DND-41 (cell line): ENCODE measurements at regions not wholly inside any gene's neighbourhood (a gene's known extent, or its start where the extent isn't known, plus 50 kb on each side); places are given as distances from the start of the nearest gene placed in this dataset.

Experiments used
- EZH2 ChIP-seq: IDR thresholded peaks from 3 replicates; pipeline ENCODE4 v1.6.1; 2012; ENCODE audit warnings: borderline replicate concordance, low read depth, mild to moderate bottlenecking, moderate library complexity, low read length, inconsistent platforms; ENCODE audit not compliant: severe bottlenecking
- TF ChIP-seq, protein P1 (sequence below): IDR thresholded peaks from 2 replicates; pipeline ENCODE4 v1.5.1; 2012; ENCODE audit warnings: borderline replicate concordance, low read length, moderate library complexity, mild to moderate bottlenecking; ENCODE audit not compliant: poor library complexity, severe bottlenecking; ENCODE audit errors: extremely low read depth

DNA sequence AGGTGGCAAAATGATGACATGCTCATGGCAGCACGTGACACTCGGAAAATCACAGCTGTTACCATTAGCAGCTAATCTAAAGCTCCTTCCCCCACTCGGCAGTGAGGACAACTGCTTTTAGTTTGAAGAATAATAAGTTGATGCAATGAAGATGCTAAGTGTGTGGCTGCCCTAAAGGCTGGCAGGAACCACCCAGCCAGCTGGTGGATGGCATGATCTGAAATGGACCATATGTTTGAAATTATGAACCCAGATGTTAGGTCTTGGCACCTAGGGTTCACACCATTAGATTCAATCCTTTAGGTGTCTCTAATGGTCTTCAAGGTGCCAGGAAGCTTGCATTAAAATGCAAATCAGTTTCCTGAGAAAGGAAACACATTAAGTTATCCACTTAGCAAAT, 230.1 kb downstream of the WDR11 start:
- TF ChIP-seq, protein P1, sequence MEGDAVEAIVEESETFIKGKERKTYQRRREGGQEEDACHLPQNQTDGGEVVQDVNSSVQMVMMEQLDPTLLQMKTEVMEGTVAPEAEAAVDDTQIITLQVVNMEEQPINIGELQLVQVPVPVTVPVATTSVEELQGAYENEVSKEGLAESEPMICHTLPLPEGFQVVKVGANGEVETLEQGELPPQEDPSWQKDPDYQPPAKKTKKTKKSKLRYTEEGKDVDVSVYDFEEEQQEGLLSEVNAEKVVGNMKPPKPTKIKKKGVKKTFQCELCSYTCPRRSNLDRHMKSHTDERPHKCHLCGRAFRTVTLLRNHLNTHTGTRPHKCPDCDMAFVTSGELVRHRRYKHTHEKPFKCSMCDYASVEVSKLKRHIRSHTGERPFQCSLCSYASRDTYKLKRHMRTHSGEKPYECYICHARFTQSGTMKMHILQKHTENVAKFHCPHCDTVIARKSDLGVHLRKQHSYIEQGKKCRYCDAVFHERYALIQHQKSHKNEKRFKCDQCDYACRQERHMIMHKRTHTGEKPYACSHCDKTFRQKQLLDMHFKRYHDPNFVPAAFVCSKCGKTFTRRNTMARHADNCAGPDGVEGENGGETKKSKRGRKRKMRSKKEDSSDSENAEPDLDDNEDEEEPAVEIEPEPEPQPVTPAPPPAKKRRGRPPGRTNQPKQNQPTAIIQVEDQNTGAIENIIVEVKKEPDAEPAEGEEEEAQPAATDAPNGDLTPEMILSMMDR, result no peak
- no peak for TF ChIP-seq EZH2
